GM12874 (cell line): ENCODE measurements at regions not wholly inside any gene's neighbourhood (a gene's known extent, or its start where the extent isn't known, plus 50 kb on each side); places are given as distances from the start of the nearest gene placed in this dataset.

Experiments used
- TF ChIP-seq, protein P1 (sequence below): IDR thresholded peaks from 2 replicates; pipeline ENCODE4 v1.5.1; 2011; ENCODE audit warnings: low read depth, mild to moderate bottlenecking, control low read depth, low read length, moderate library complexity; ENCODE audit not compliant: insufficient read depth

GRCh38 chr5:96050273-96050880 lies 88.7 kb upstream of the ELL2 start:
- TF ChIP-seq, protein P1, sequence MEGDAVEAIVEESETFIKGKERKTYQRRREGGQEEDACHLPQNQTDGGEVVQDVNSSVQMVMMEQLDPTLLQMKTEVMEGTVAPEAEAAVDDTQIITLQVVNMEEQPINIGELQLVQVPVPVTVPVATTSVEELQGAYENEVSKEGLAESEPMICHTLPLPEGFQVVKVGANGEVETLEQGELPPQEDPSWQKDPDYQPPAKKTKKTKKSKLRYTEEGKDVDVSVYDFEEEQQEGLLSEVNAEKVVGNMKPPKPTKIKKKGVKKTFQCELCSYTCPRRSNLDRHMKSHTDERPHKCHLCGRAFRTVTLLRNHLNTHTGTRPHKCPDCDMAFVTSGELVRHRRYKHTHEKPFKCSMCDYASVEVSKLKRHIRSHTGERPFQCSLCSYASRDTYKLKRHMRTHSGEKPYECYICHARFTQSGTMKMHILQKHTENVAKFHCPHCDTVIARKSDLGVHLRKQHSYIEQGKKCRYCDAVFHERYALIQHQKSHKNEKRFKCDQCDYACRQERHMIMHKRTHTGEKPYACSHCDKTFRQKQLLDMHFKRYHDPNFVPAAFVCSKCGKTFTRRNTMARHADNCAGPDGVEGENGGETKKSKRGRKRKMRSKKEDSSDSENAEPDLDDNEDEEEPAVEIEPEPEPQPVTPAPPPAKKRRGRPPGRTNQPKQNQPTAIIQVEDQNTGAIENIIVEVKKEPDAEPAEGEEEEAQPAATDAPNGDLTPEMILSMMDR, result no peak

DNA sequence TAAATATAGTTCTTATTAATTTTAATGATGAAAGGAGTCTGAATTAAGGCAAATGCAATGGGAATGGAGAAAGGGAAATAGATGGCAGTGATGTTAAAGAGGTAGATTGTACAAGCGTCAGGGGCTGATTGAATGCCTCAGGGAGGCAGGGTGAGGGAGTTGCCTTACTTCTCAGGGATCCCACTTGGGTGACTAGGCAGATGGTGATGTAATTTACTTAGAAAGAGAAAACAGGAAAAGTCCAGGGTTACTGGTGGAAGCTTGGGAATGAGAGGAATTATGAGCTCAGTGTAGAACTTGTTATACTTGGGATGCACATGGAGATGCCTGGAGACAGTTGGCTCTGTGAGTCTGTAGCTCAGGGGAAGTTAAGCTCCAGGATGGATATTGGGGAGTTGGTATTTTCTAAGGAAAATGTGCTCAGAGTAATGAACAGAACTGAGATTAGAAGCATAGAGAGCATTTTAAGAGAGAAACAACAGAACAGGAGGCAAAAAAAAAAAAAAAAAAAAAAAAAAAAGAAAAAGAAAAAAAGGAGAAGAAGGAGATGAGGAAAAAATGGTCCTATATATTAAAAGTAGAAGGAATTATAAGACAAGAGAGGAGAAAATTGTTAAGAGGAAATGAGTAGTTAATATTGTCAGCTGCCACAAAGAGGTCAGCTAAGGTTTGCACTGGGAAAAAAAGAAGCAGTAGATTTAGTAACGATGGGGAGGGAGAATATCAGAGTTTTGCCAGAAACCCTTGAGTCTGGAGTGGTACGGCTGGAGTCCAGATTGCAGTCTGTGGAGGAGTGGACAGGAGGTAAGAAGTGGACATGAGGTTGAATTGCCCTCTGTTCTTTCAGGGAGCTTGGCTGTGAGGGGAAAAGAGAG lies 88.0 kb upstream of the ELL2 start:
- TF ChIP-seq, protein P1, result no peak

GRCh38 chr5:96048763-96049162 lies 87.1 kb upstream of the ELL2 start:
- TF ChIP-seq, protein P1, result no peak

DNA sequence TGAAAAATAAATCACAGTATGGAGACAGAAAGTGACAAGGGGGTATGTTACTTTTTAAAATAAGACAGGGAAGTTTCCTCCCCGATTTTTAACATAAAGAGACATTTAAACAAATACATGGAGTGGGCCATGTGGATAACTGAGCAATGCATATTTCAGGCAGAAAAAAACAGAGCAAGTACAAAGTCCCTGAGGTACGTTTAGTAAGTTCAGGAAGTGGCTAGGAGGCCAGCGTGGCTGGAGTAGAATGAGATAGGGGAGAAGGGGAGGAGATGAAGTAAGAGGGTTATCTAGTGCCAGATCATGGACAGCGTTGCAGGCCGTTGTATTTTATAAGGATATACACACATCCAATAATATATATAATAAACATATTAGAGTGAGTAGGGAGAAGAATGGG lies 84.2 kb upstream of the ELL2 start:
- TF ChIP-seq, protein P1, result no peak

DNA sequence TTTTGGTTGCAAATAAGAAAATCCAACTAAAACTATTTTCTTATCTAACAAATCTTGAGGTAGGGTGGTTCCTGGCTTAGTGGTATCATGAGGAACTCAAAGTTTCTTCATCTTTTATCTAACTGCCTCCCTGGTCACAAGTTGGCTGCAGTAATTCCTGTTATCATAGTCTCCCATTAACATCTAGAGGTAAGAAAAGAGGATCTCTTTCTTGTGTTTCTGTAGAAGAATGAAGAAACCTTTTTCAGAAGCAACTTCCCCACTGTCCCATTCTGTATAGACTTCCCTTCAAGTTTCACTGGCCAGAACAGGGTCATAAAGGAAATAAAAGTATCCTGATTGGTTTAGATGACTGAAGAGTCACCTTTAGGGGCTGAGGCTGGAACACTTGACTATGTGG lies 81.8 kb upstream of the ELL2 start:
- TF ChIP-seq, protein P1, result no peak

GRCh38 chr5:96037128-96037527 lies 75.5 kb upstream of the ELL2 start:
- TF ChIP-seq, protein P1, result no peak

DNA sequence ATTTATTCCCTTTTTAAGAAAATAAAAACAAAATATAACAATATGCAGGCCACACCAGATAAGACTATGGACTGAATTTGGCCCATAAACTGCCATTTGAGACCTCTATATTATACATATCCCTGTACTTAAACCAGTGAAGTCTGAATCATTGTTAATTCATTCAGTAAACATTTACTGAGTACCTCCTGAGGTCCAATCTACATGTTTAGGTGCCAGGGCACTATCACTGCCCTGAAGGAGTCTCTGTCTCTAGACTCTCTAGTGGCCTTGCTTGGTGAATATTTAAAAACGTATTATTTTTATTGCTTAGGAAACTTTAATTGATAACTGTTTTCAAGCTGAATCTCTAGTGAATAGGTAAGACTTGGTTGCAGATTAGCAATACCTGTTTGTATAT lies 74.7 kb upstream of the ELL2 start:
- TF ChIP-seq, protein P1, result no peak
